GM23338 (cell line): ENCODE measurements at regions not wholly inside any gene's neighbourhood (a gene's known extent, or its start where the extent isn't known, plus 50 kb on each side); places are given as distances from the start of the nearest gene placed in this dataset.

Experiments used
- ATAC-seq: fragments of 200-7000 bp; cut with Tn5 transposase; 3 replicates; pipeline ENCODE4 v1.9.1; 2020
- DNase-seq: peaks from one replicate; pipeline ENCODE4 v3.0.0-alpha.2; 2015; ENCODE audit warnings: low spot score
- H2AFZ ChIP-seq: fragments of 200-600 bp; sonication (generic); 2 replicates; pipeline ENCODE4 v1.8.0; 2016; ENCODE audit warnings: antibody characterized with exemption, mild to moderate bottlenecking, moderate library complexity
- H3F3A ChIP-seq: fragments of 200-600 bp; sonication (generic); replicated peaks from 2 replicates; pipeline ENCODE4 v1.8.0; 2017; ENCODE audit warnings: antibody characterized with exemption, mixed run types, low read depth
- H3K27ac ChIP-seq: fragments of 200-600 bp; sonication (generic); 2 replicates; pipeline ENCODE4 v1.6.1; 2016; ENCODE audit warnings: low read depth
- H3K27me3 ChIP-seq: fragments of 200-600 bp; sonication (generic); 2 replicates; pipeline ENCODE4 v1.8.0; 2016; ENCODE audit warnings: mild to moderate bottlenecking, mixed run types, moderate library complexity; ENCODE audit not compliant: insufficient read depth
- H3K36me3 ChIP-seq: fragments of 200-600 bp; sonication (generic); 2 replicates; pipeline ENCODE4 v1.8.0; 2016; ENCODE audit warnings: mild to moderate bottlenecking; ENCODE audit not compliant: insufficient read depth
- H3K4me1 ChIP-seq: fragments of 200-600 bp; sonication (generic); 2 replicates; pipeline ENCODE4 v1.8.0; 2016; ENCODE audit warnings: mild to moderate bottlenecking, moderate library complexity; ENCODE audit not compliant: insufficient read depth
- H3K4me2 ChIP-seq: fragments of 200-600 bp; sonication (generic); 2 replicates; pipeline ENCODE4 v1.7.1; 2017; ENCODE audit warnings: mixed run types
- H3K4me3 ChIP-seq: fragments of 200-600 bp; sonication (generic); 2 replicates; pipeline ENCODE4 v1.6.1; 2016; ENCODE audit warnings: mixed run types
- H3K79me2 ChIP-seq: fragments of 200-600 bp; sonication (generic); replicated peaks from 2 replicates; pipeline ENCODE4 v1.8.0; 2017; ENCODE audit warnings: mild to moderate bottlenecking; ENCODE audit not compliant: insufficient read depth
- H3K9me2 ChIP-seq: fragments of 200-600 bp; sonication (generic); 2 replicates; pipeline ENCODE4 v1.8.0; 2017; ENCODE audit not compliant: insufficient read depth
- H4K20me1 ChIP-seq: fragments of 200-600 bp; sonication (generic); replicated peaks from 2 replicates; pipeline ENCODE4 v1.8.0; 2017; ENCODE audit warnings: mild to moderate bottlenecking; ENCODE audit not compliant: insufficient read depth
- H3K27ac Mint-ChIP-seq: 2 replicates; pipeline ENCODE4 v1.8.0; 2020; ENCODE audit warnings: inconsistent platforms, mild to moderate bottlenecking, moderate library complexity, mixed read lengths
- H3K27me3 Mint-ChIP-seq: 3 replicates; pipeline ENCODE4 v1.8.0; 2022; ENCODE audit warnings: low read depth, mild to moderate bottlenecking, moderate library complexity, mixed read lengths, inconsistent platforms; ENCODE audit not compliant: insufficient read depth, poor library complexity
- H3K36me3 Mint-ChIP-seq: 3 replicates; pipeline ENCODE4 v1.8.0; 2021; ENCODE audit warnings: low read depth, mild to moderate bottlenecking, inconsistent platforms, moderate library complexity, mixed read lengths
- H3K4me1 Mint-ChIP-seq: 3 replicates; pipeline ENCODE4 v1.8.0; 2020; ENCODE audit warnings: mild to moderate bottlenecking, inconsistent platforms, mixed read lengths
- H3K4me3 Mint-ChIP-seq: 3 replicates; pipeline ENCODE4 v1.8.0; 2021; ENCODE audit warnings: moderate library complexity, mild to moderate bottlenecking, inconsistent platforms, mixed read lengths
- H3K9me3 Mint-ChIP-seq: 3 replicates; pipeline ENCODE4 v1.8.0; 2020; ENCODE audit warnings: moderate library complexity, mild to moderate bottlenecking, inconsistent platforms, mixed read lengths
- CREB1 ChIP-seq: fragments of 250-450 bp; sonication (Bioruptor Pico); IDR thresholded peaks from 2 replicates; pipeline ENCODE4 v1.5.0; 2020; ENCODE audit warnings: low read depth, mild to moderate bottlenecking, moderate library complexity
- ETS1 ChIP-seq: IDR thresholded peaks from 2 replicates; pipeline ENCODE4 v1.6.1; 2016; ENCODE audit warnings: antibody characterized with exemption
- EZH2 ChIP-seq: fragments of 200-600 bp; sonication (generic); IDR thresholded peaks from one replicate; pipeline ENCODE4 v1.8.0; 2017; ENCODE audit warnings: antibody characterized with exemption, mild to moderate bottlenecking, low read depth; ENCODE audit not compliant: unreplicated experiment
- EZH2phosphoT487 ChIP-seq: fragments of 200-600 bp; sonication (generic); IDR thresholded peaks from one replicate; pipeline ENCODE4 v1.8.1; 2018; ENCODE audit warnings: antibody characterized with exemption; ENCODE audit not compliant: unreplicated experiment
- JUNB ChIP-seq: IDR thresholded peaks from one replicate; pipeline ENCODE4 v1.6.1; 2016; ENCODE audit warnings: antibody characterized with exemption; ENCODE audit not compliant: unreplicated experiment
- NANOG ChIP-seq: IDR thresholded peaks from 2 replicates; pipeline ENCODE4 v1.6.1; 2016; ENCODE audit warnings: antibody characterized with exemption, borderline replicate concordance
- POLR2AphosphoS5 ChIP-seq: IDR thresholded peaks from 2 replicates; pipeline ENCODE4 v1.6.1; 2016; ENCODE audit warnings: antibody characterized with exemption, low read depth
- STAT1 ChIP-seq: IDR thresholded peaks from one replicate; pipeline ENCODE4 v1.6.1; 2016; ENCODE audit warnings: antibody characterized with exemption; ENCODE audit not compliant: unreplicated experiment
- ZNF114 ChIP-seq: fragments of 250-450 bp; sonication (Bioruptor Pico); IDR thresholded peaks from 2 replicates; pipeline ENCODE4 v1.5.0; 2020; ENCODE audit warnings: mild to moderate bottlenecking, moderate library complexity
- ZNF331 ChIP-seq: fragments of 250-450 bp; sonication (Bioruptor Pico); IDR thresholded peaks from 2 replicates; pipeline ENCODE4 v1.5.0; 2020; ENCODE audit warnings: low read depth, mild to moderate bottlenecking, moderate library complexity
- ZNF462 ChIP-seq: fragments of 250-450 bp; sonication (Bioruptor Pico); IDR thresholded peaks from 2 replicates; pipeline ENCODE4 v1.5.0; 2020; ENCODE audit warnings: mild to moderate bottlenecking, moderate library complexity
- TF ChIP-seq, protein P1 (sequence below), 2 experiments: fragments of 200-600 bp in 1 of 2; sonication (generic) in 1 of 2; conservative IDR thresholded peaks; 2 replicates each; pipeline versions ENCODE4 v1.5.1 to v1.6.1; 2016 to 2017; ENCODE audit warnings: antibody characterized with exemption in 2 of 2, low read depth in 2 of 2, mild to moderate bottlenecking in 2 of 2, moderate library complexity in 1 of 2
- TF ChIP-seq, protein P2 (sequence below): IDR thresholded peaks from one replicate; pipeline ENCODE4 v1.6.1; 2018; ENCODE audit warnings: antibody characterized with exemption; ENCODE audit not compliant: unreplicated experiment

DNA sequence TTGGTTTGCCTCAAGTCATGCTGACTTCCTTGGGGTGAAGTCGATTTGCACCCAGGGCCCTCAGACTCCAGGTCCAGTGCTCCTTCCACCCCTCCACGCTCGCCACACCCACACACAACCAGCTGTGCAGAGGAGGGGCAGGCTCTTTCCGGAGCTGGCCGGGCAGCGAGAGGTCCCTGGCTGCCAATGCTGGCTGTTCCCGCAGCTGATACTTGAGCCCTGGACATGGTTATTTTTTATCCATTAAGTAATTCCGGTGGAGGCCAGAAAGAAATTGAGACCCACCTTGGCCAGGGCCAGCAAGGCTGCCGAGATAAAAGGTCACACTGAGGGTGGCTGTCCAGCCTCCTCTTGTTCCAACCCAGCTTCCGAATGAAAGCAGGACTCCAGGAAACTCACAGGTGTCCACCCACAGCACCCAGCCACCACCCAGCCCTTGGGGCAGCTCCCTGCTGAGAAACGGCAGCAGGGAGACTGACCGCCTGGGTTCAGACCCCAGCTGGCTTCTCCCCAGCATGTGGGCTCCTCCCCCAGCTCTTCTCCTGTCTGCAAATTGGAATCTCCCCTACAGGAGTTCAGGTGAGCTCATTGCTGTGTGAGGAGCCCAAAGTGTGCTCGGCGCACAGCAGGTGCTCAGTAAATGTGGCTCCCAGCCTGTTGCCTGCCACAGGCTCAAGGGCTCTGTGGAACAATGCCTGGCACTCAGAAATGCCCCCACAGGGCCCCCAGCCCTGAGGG is 77.8 kb downstream of the PDGFA start (continued):
- TF ChIP-seq EZH2 = no peak
- no peak for TF ChIP-seq NANOG
- TF ChIP-seq, protein P1, sequence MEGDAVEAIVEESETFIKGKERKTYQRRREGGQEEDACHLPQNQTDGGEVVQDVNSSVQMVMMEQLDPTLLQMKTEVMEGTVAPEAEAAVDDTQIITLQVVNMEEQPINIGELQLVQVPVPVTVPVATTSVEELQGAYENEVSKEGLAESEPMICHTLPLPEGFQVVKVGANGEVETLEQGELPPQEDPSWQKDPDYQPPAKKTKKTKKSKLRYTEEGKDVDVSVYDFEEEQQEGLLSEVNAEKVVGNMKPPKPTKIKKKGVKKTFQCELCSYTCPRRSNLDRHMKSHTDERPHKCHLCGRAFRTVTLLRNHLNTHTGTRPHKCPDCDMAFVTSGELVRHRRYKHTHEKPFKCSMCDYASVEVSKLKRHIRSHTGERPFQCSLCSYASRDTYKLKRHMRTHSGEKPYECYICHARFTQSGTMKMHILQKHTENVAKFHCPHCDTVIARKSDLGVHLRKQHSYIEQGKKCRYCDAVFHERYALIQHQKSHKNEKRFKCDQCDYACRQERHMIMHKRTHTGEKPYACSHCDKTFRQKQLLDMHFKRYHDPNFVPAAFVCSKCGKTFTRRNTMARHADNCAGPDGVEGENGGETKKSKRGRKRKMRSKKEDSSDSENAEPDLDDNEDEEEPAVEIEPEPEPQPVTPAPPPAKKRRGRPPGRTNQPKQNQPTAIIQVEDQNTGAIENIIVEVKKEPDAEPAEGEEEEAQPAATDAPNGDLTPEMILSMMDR (conservative IDR thresholded peaks at IDR 0.05; ENCODE audit: low read depth in 2 of 2) = no peak
- no peak for TF ChIP-seq ZNF114 (CRISPR knock-in tag)

GRCh38 chr7:442457-442856 is 77.2 kb downstream of the PDGFA start:
- Histone ChIP-seq H3K27me3 (no peaks in the 10 kb centered on the region), H3K36me3 (no peaks in the 10 kb centered on the region), H3K9me2 (no peaks in the 10 kb centered on the region), H3F3A (no peaks in the 10 kb centered on the region), H3K4me2 (no peak overlapping the region), H4K20me1 (no peaks in the 10 kb centered on the region), H3K4me3 (no peak overlapping the region), H3K4me1 (no peaks in the 10 kb centered on the region), H3K27ac (no peak overlapping the region), H2AFZ (no peak overlapping the region), H3K79me2 (no peaks in the 10 kb centered on the region)
- Mint-ChIP-seq H3K9me3 (peaks cover 11% of the 10 kb centered on the region; the same call in 2 of the 3 replicates), H3K27ac (no peak overlapping the region), H3K4me1 (0 out of 3 replicates have a peak, but pooled peaks cover under 1% of the 10 kb centered on the region), H3K27me3 (peaks cover 9% of the 10 kb centered on the region), H3K36me3 (no peaks in the 10 kb centered on the region), H3K4me3 (no peak overlapping the region)
- ATAC-seq (no peak), DNase-seq (no peak)
- TF ChIP-seq ZNF462 (no peak), JUNB (no peak), ZNF331 (CRISPR knock-in tag) (no peak), ETS1 (no peak), EZH2phosphoT487 (no peak), STAT1 (no peak), POLR2AphosphoS5 (no peak), ZNF114 (CRISPR knock-in tag) (no peak), CREB1 (CRISPR knock-in tag) (no peak), EZH2 (no peak)
- TF ChIP-seq, protein P2, sequence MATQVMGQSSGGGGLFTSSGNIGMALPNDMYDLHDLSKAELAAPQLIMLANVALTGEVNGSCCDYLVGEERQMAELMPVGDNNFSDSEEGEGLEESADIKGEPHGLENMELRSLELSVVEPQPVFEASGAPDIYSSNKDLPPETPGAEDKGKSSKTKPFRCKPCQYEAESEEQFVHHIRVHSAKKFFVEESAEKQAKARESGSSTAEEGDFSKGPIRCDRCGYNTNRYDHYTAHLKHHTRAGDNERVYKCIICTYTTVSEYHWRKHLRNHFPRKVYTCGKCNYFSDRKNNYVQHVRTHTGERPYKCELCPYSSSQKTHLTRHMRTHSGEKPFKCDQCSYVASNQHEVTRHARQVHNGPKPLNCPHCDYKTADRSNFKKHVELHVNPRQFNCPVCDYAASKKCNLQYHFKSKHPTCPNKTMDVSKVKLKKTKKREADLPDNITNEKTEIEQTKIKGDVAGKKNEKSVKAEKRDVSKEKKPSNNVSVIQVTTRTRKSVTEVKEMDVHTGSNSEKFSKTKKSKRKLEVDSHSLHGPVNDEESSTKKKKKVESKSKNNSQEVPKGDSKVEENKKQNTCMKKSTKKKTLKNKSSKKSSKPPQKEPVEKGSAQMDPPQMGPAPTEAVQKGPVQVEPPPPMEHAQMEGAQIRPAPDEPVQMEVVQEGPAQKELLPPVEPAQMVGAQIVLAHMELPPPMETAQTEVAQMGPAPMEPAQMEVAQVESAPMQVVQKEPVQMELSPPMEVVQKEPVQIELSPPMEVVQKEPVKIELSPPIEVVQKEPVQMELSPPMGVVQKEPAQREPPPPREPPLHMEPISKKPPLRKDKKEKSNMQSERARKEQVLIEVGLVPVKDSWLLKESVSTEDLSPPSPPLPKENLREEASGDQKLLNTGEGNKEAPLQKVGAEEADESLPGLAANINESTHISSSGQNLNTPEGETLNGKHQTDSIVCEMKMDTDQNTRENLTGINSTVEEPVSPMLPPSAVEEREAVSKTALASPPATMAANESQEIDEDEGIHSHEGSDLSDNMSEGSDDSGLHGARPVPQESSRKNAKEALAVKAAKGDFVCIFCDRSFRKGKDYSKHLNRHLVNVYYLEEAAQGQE = no peak
